ENCODE measurements at regions not wholly inside any gene's neighbourhood (a gene's known extent, or its start where the extent isn't known, plus 50 kb on each side); places are given as distances from the start of the nearest gene placed in this dataset.
A peak's percentile ranks its signal among the peaks of the same experiment; 100 is the strongest.

GRCh38 chr14:75333606-75334548 lies 55.2 kb downstream of the FOS start:
- peak; percentile 64 for DNase-seq

GRCh38 chr14:75334549-75335051 lies 56.0 kb downstream of the FOS start:
- DNase-seq: peak; percentile 2

GRCh38 chr14:75335571-75335970 lies 56.9 kb downstream of the FOS start:
- no peak for DNase-seq

GRCh38 chr14:75338398-75338797 lies 59.8 kb downstream of the FOS start:
- no peak for DNase-seq

GRCh38 chr14:75339059-75339458 lies 60.4 kb downstream of the FOS start:
- no peak for DNase-seq

- DNase-seq: no peak
These were observed 62.3 kb downstream of the FOS start for GRCh38 chr14:75340921-75341320.

- peak; percentile 6 for DNase-seq
These were observed 63.0 kb downstream of the FOS start for GRCh38 chr14:75341620-75342019.

GRCh38 chr14:75342762-75343599 lies 64.4 kb downstream of the FOS start:
- no peak for DNase-seq

GRCh38 chr14:75343911-75344310 lies 65.3 kb downstream of the FOS start:
- no peak for DNase-seq

- DNase-seq: no peak
These were observed 65.8 kb downstream of the FOS start for GRCh38 chr14:75344411-75344810.

GRCh38 chr14:75350505-75351060 lies 72.0 kb downstream of the FOS start:
- DNase-seq: no peak

- DNase-seq: no peak
These were observed 68.7 kb upstream of the JDP2 start for GRCh38 chr14:75359098-75359497.

GRCh38 chr14:75361041-75361440 lies 66.8 kb upstream of the JDP2 start:
- no peak for DNase-seq

GRCh38 chr14:75361751-75362433 lies 65.9 kb upstream of the JDP2 start:
- no peak for DNase-seq

- no peak for DNase-seq
These were observed 64.7 kb upstream of the JDP2 start for GRCh38 chr14:75363130-75363529.

GRCh38 chr14:75363570-75364227 lies 64.1 kb upstream of the JDP2 start:
- no peak for DNase-seq

- no peak for DNase-seq
These were observed 62.7 kb upstream of the JDP2 start for GRCh38 chr14:75365116-75365515.

- DNase-seq: no peak
These were observed 60.9 kb upstream of the JDP2 start for GRCh38 chr14:75366963-75367362.

- no peak for DNase-seq
These were observed 59.5 kb upstream of the JDP2 start for GRCh38 chr14:75368333-75368732.

- no peak for DNase-seq
These were observed 58.3 kb upstream of the JDP2 start for GRCh38 chr14:75369506-75369905.

GRCh38 chr14:75370416-75371205 lies 57.2 kb upstream of the JDP2 start:
- no peak for DNase-seq
